SK-N-SH (cell line): ENCODE measurements at regions not wholly inside any gene's neighbourhood (a gene's known extent, or its start where the extent isn't known, plus 50 kb on each side); places are given as distances from the start of the nearest gene placed in this dataset.

Source experiments
- CTCF ChIA-PET: fragments of 300-600, 350-600 bp; formaldehyde crosslinking; extraction: SDS; loops from one replicate; lab custom pipeline; 2021; lab: Yijun Ruan, JAX
- POLR2A ChIA-PET: fragments of 350-600 bp; sonication (Branson Sonifier 250); formaldehyde crosslinking; extraction: SDS; loops from one replicate; lab custom pipeline; 2020; ENCODE audit warnings: antibody characterized with exemption, inconsistent platforms; lab: Yijun Ruan, JAX
- DNase-seq: peaks from one replicate; pipeline ENCODE4 v3.0.0; 2012
- H2AFZ ChIP-seq: fragments of 200-600 bp; sonication (generic); 2 replicates; pipeline ENCODE4 v1.8.1; 2016; ENCODE audit warnings: antibody characterized with exemption, mild to moderate bottlenecking, low read depth
- H3F3A ChIP-seq: fragments of 200-600 bp; sonication (generic); replicated peaks from 2 replicates; pipeline ENCODE3; 2016; ENCODE audit warnings: antibody characterized with exemption, mild to moderate bottlenecking; ENCODE audit not compliant: insufficient read depth
- H3K27ac ChIP-seq, 2 experiments: fragments of 200-500 bp in 1 of 2; fragments of 200-600 bp in 1 of 2; sonication (Bioruptor generic) in 1 of 2; sonication (generic), shearing (Covaris generic) in 1 of 2; 2 replicates each; pipeline versions ENCODE4 v1.5.1 to v1.6.1; 2014 to 2016; ENCODE audit warnings: low read depth in 2 of 2, inconsistent platforms in 1 of 2, low read length in 1 of 2, mild to moderate bottlenecking in 1 of 2, mixed read lengths in 1 of 2
- H3K27me3 ChIP-seq: fragments of 200-600 bp; sonication (generic), shearing (Covaris generic); 2 replicates; pipeline ENCODE4 v1.6.1; 2016; ENCODE audit warnings: mixed run types; ENCODE audit not compliant: insufficient read depth
- H3K36me3 ChIP-seq, 2 experiments: fragments of 200-500 bp in 1 of 2; fragments of 200-600 bp in 1 of 2; sonication (Bioruptor generic) in 1 of 2; sonication (generic) in 1 of 2; replicated peaks in 1 of 2; 2 replicates each; pipeline versions ENCODE3 to v1.5.1; 2014 to 2016; ENCODE audit warnings: low read length in 1 of 2, mild to moderate bottlenecking in 1 of 2; ENCODE audit not compliant: insufficient read depth in 2 of 2, control insufficient read depth in 1 of 2
- H3K4me1 ChIP-seq, 2 experiments: fragments of 200-500 bp in 1 of 2; fragments of 200-600 bp in 1 of 2; sonication (Bioruptor generic) in 1 of 2; sonication (generic), shearing (Covaris generic) in 1 of 2; 2 replicates each; pipeline versions ENCODE4 v1.5.1 to v1.6.1; 2014 to 2016; ENCODE audit warnings: low read depth in 1 of 2, low read length in 1 of 2, mixed run types in 1 of 2; ENCODE audit not compliant: insufficient read depth in 2 of 2, control insufficient read depth in 1 of 2
- H3K4me2 ChIP-seq: fragments of 200-600 bp; sonication (generic), shearing (Covaris generic); 2 replicates; pipeline ENCODE4 v1.6.1; 2017; ENCODE audit warnings: mixed run types
- H3K4me3 ChIP-seq, 2 experiments: fragments of 200-500 bp in 1 of 2; fragments of 200-600 bp in 1 of 2; sonication (Bioruptor generic) in 1 of 2; sonication (generic), shearing (Covaris generic) in 1 of 2; 2 replicates each; pipeline versions ENCODE4 v1.5.1 to v1.8.1; 2014 to 2016; ENCODE audit warnings: low read depth in 2 of 2, inconsistent platforms in 1 of 2, low read length in 1 of 2, mild to moderate bottlenecking in 1 of 2, mixed read lengths in 1 of 2, moderate library complexity in 1 of 2
- H3K79me2 ChIP-seq: fragments of 200-600 bp; sonication (generic); 2 replicates; pipeline ENCODE4 v1.8.1; 2017; ENCODE audit warnings: mild to moderate bottlenecking; ENCODE audit not compliant: insufficient read depth
- H3K9ac ChIP-seq: fragments of 200-600 bp; sonication (generic); 2 replicates; pipeline ENCODE4 v1.6.1; 2017; ENCODE audit warnings: mixed run types
- H3K9me2 ChIP-seq: fragments of 200-600 bp; sonication (generic); 2 replicates; pipeline ENCODE4 v1.6.1; 2017; ENCODE audit warnings: mixed run types
- H3K9me3 ChIP-seq: fragments of 200-600 bp; sonication (generic); 2 replicates; pipeline ENCODE4 v1.6.1; 2017; ENCODE audit warnings: mixed run types, mild to moderate bottlenecking, moderate library complexity
- H4K20me1 ChIP-seq: fragments of 200-600 bp; sonication (generic); 2 replicates; pipeline ENCODE4 v1.6.1; 2017; ENCODE audit warnings: mild to moderate bottlenecking, mixed run types; ENCODE audit not compliant: insufficient read depth
- CTCF ChIP-seq: fragments of 200-600 bp; sonication (generic); IDR thresholded peaks from 2 replicates; pipeline ENCODE4 v1.6.1; 2017; ENCODE audit warnings: antibody characterized with exemption, mild to moderate bottlenecking, moderate library complexity
- EP300 ChIP-seq, 2 experiments: IDR thresholded peaks; 2 replicates each; pipeline versions ENCODE4 v1.4.0 to v1.6.1; 2012; ENCODE audit warnings: borderline replicate concordance in 1 of 2, low read depth in 1 of 2, low read length in 1 of 2
- EZH2phosphoT487 ChIP-seq: fragments of 200-600 bp; sonication (generic); IDR thresholded peaks from 2 replicates; pipeline ENCODE4 v1.6.1; 2017; ENCODE audit warnings: low read depth, mixed run types, mild to moderate bottlenecking, antibody characterized with exemption, moderate library complexity, borderline replicate concordance
- FOXJ3 ChIP-seq: sonication (generic); formaldehyde crosslinking; IDR thresholded peaks from 2 replicates; pipeline ENCODE4 v1.5.1; 2020; ENCODE audit warnings: mild to moderate bottlenecking, missing genetic modification reagents
- FOXM1 ChIP-seq: IDR thresholded peaks from 2 replicates; pipeline ENCODE4 v1.4.0; 2012; ENCODE audit warnings: low read depth, mild to moderate bottlenecking
- GABPA ChIP-seq: IDR thresholded peaks from 2 replicates; pipeline ENCODE4 v1.4.0; 2012; ENCODE audit warnings: low read depth, mild to moderate bottlenecking
- GATA2 ChIP-seq: sonication (generic); formaldehyde crosslinking; IDR thresholded peaks from 2 replicates; pipeline ENCODE4 v1.5.0; 2020; ENCODE audit warnings: mild to moderate bottlenecking, missing genetic modification reagents
- IRF3 ChIP-seq: fragments of 150-350 bp; IDR thresholded peaks from 2 replicates; pipeline ENCODE4 v1.6.1; 2016; ENCODE audit warnings: mild to moderate bottlenecking, low read depth, low read length
- MAX ChIP-seq: IDR thresholded peaks from 2 replicates; pipeline ENCODE4 v1.4.0; 2012; ENCODE audit warnings: low read depth
- MEF2A ChIP-seq: IDR thresholded peaks from 2 replicates; pipeline ENCODE4 v1.4.0; 2012; ENCODE audit warnings: low read depth, borderline replicate concordance
- MXI1 ChIP-seq: IDR thresholded peaks from 2 replicates; pipeline ENCODE4 v1.6.1; 2012; ENCODE audit warnings: mild to moderate bottlenecking, low read depth, low read length, improper control_type of control experiment
- NFIC ChIP-seq: IDR thresholded peaks from 2 replicates; pipeline ENCODE4 v1.4.0; 2012; ENCODE audit warnings: borderline replicate concordance
- NRF1 ChIP-seq: IDR thresholded peaks from 2 replicates; pipeline ENCODE4 v1.6.1; 2012; ENCODE audit warnings: low read depth, mild to moderate bottlenecking, low read length
- RAD21 ChIP-seq: IDR thresholded peaks from 2 replicates; pipeline ENCODE4 v1.6.1; 2012; ENCODE audit warnings: mild to moderate bottlenecking, low read length
- RCOR1 ChIP-seq: fragments of 150-350 bp; IDR thresholded peaks from 2 replicates; pipeline ENCODE4 v1.6.1; 2017; ENCODE audit warnings: antibody characterized with exemption, low read length
- RXRA ChIP-seq: IDR thresholded peaks from 2 replicates; pipeline ENCODE4 v1.4.0; 2012; ENCODE audit warnings: low read depth, mild to moderate bottlenecking, borderline replicate concordance
- SIN3A ChIP-seq: IDR thresholded peaks from 2 replicates; pipeline ENCODE4 v1.6.1; 2012; ENCODE audit warnings: low read depth, mild to moderate bottlenecking, low read length, moderate library complexity, borderline replicate concordance
- SMC3 ChIP-seq: IDR thresholded peaks from 2 replicates; pipeline ENCODE4 v1.6.1; 2012; ENCODE audit warnings: low read depth, low read length, improper control_type of control experiment
- TAF1 ChIP-seq: IDR thresholded peaks from 2 replicates; pipeline ENCODE4 v1.6.1; 2012; ENCODE audit warnings: low read depth, mild to moderate bottlenecking, low read length, moderate library complexity, borderline replicate concordance
- TCF12 ChIP-seq: IDR thresholded peaks from 2 replicates; pipeline ENCODE4 v1.4.0; 2012
- TEAD4 ChIP-seq: IDR thresholded peaks from 2 replicates; pipeline ENCODE4 v1.4.0; 2012; ENCODE audit warnings: mild to moderate bottlenecking, borderline replicate concordance; ENCODE audit not compliant: insufficient read depth
- USF2 ChIP-seq: fragments of 150-350 bp; IDR thresholded peaks from 2 replicates; pipeline ENCODE4 v1.6.1; 2017; ENCODE audit warnings: antibody characterized with exemption, low read length, low read depth, borderline replicate concordance
- ZBTB33 ChIP-seq: IDR thresholded peaks from 2 replicates; pipeline ENCODE4 v1.4.0; 2012; ENCODE audit warnings: low read depth, borderline replicate concordance
- WGBS: methylation state at CpG from one replicate; pipeline ENCODE4 v1.1.6; 2017; ENCODE audit warnings: low lambda C conversion rate; 5-methylcytosine and 5-hydroxymethylcytosine counted together

GRCh38 chr1:181423301-181423918, 59.9 kb upstream of the CACNA1E start (continued):
- TF ChIP-seq EZH2phosphoT487, result no peak

- H2AFZ ChIP-seq, result 0 out of 2 replicates have a peak overlapping the region, but pooled peaks have one; percentile 42
- WGBS, result 3% methylated on average over 13 of the region's 16 CpGs
- H3K9ac ChIP-seq, result no peak overlapping the region
- no peaks in the 10 kb centered on the region for H3K27me3 ChIP-seq
- H3K79me2 ChIP-seq, result no peaks in the 10 kb centered on the region
- H3K9me3 ChIP-seq, result no peaks in the 10 kb centered on the region
- H3K4me2 ChIP-seq, result peak overlapping the region; percentile 34; the same call in 1 of the 2 replicates
- no peak overlapping the region for H3K27ac ChIP-seq
- DNase-seq, result peak; percentile 79
- no peaks in the 10 kb centered on the region for H4K20me1 ChIP-seq
- no peaks in the 10 kb centered on the region for H3K36me3 ChIP-seq
- ChIA-PET POLR2A (no interaction called here), CTCF (interaction anchor here (0.6 to 3.6 kb wide), 60 partner anchors 9 to 1827 kb away, joined by 3 to 134 read pairs (median 4); no protein-coding TSS in a partner anchor)
- H3F3A ChIP-seq, result no peaks in the 10 kb centered on the region
- peaks cover 0 to 5% of the 10 kb centered on the region in 2 experiments; a peak in 1 of 4 replicates for H3K4me1 ChIP-seq
- no peaks in the 10 kb centered on the region for H3K9me2 ChIP-seq
- H3K4me3 ChIP-seq, result peak overlapping the region; percentile 23 to 54
- no peak for TF ChIP-seq MXI1
- no peak for TF ChIP-seq FOXJ3 (CRISPR knock-in tag)
- TF ChIP-seq RAD21, result peak; percentile 86
- TF ChIP-seq IRF3, result no peak
- TF ChIP-seq CTCF, result peak; percentile 99
- TF ChIP-seq SMC3, result peak; percentile 85
- no peak for TF ChIP-seq NFIC
- 0 out of 2 replicates have a peak, but pooled peaks have one; percentile 21 for TF ChIP-seq TAF1
- TF ChIP-seq GATA2 (CRISPR knock-in tag), result no peak
- no peak for TF ChIP-seq EP300 (IDR thresholded peaks at IDR 0.05; ENCODE audit: borderline replicate concordance in 1 of 2, low read depth in 1 of 2, low read length in 1 of 2)
- TF ChIP-seq GABPA, result no peak
- no peak for TF ChIP-seq TEAD4
- no peak for TF ChIP-seq RCOR1
- no peak for TF ChIP-seq MEF2A
- no peak for TF ChIP-seq SIN3A
- no peak for TF ChIP-seq NRF1
- no peak for TF ChIP-seq TCF12
- no peak for TF ChIP-seq MAX
- no peak for TF ChIP-seq RXRA
- TF ChIP-seq USF2, result no peak
- TF ChIP-seq ZBTB33, result no peak
- no peak for TF ChIP-seq FOXM1
These were observed 58.4 kb upstream of the CACNA1E start for GRCh38 chr1:181424786-181425403.
